PFSK-1 (cell line): ENCODE measurements at regions not wholly inside any gene's neighbourhood (a gene's known extent, or its start where the extent isn't known, plus 50 kb on each side); places are given as distances from the start of the nearest gene placed in this dataset.

Experiments
- FOXP2 ChIP-seq: optimal IDR thresholded peaks from 2 replicates; pipeline ENCODE3; 2011; ENCODE audit warnings: borderline replicate concordance, control low read depth, inconsistent platforms; ENCODE audit not compliant: insufficient read depth; ENCODE audit errors: extremely low read length, extremely low read depth
- POLR2AphosphoS5 ChIP-seq: IDR thresholded peaks from 2 replicates; pipeline ENCODE4 v1.6.1; 2012; ENCODE audit warnings: low read depth, mild to moderate bottlenecking, control low read depth, low read length, moderate library complexity
- REST ChIP-seq, 2 experiments: IDR thresholded peaks; 2 replicates each; pipeline versions ENCODE4 v1.6.1 to v1.8.0; 2011 to 2012; ENCODE audit warnings: low read depth in 2 of 2, low read length in 2 of 2, control low read depth in 1 of 2, inconsistent platforms in 1 of 2, mild to moderate bottlenecking in 1 of 2, moderate library complexity in 1 of 2; ENCODE audit not compliant: insufficient read depth in 1 of 2
- SIN3A ChIP-seq: IDR thresholded peaks from 2 replicates; pipeline ENCODE4 v1.6.1; 2012; ENCODE audit warnings: mild to moderate bottlenecking, low read length, moderate library complexity, borderline replicate concordance; ENCODE audit not compliant: insufficient read depth
- TAF1 ChIP-seq: IDR thresholded peaks from 2 replicates; pipeline ENCODE4 v1.6.1; 2012; ENCODE audit warnings: low read length, control low read depth, borderline replicate concordance; ENCODE audit not compliant: insufficient read depth

- TF ChIP-seq TAF1 (no peak), POLR2AphosphoS5 (no peak), REST (IDR thresholded peaks at IDR 0.05; ENCODE audit: insufficient read depth in 1 of 2, low read depth in 2 of 2, low read length in 2 of 2) (no peak), FOXP2 (no peak), SIN3A (no peak)
Measured at GRCh38 chr4:35690271-35690670, 554.0 kb downstream of the ARAP2 start.
